H9 (cell line): ENCODE measurements at regions not wholly inside any gene's neighbourhood (a gene's known extent, or its start where the extent isn't known, plus 50 kb on each side); places are given as distances from the start of the nearest gene placed in this dataset.

Source experiments
- DNase-seq: peaks from one replicate; pipeline ENCODE4 v3.0.0-alpha.2; 2017
- H2AFZ ChIP-seq: one replicate; pipeline ENCODE4 v1.6.1; 2013; ENCODE audit warnings: mild to moderate bottlenecking, low read length, control low read depth, moderate library complexity
- H2AK5ac ChIP-seq: 2 replicates; pipeline ENCODE4 v1.6.1; 2013; ENCODE audit warnings: low read length, control low read depth, mixed read lengths; ENCODE audit not compliant: insufficient read length
- H2BK120ac ChIP-seq: one replicate; pipeline ENCODE4 v1.6.1; 2013; ENCODE audit warnings: low read depth, mild to moderate bottlenecking, low read length, control low read depth, inconsistent platforms; ENCODE audit not compliant: poor library complexity, severe bottlenecking
- H2BK12ac ChIP-seq: 2 replicates; pipeline ENCODE4 v1.6.1; 2013; ENCODE audit warnings: low read length, control low read depth, mixed read lengths, low read depth; ENCODE audit not compliant: insufficient read length
- H2BK15ac ChIP-seq: 2 replicates; pipeline ENCODE4 v1.6.1; 2013; ENCODE audit warnings: low read depth, low read length, control low read depth
- H2BK20ac ChIP-seq: one replicate; pipeline ENCODE4 v1.6.1; 2013; ENCODE audit warnings: low read depth, mild to moderate bottlenecking, low read length, control low read depth, inconsistent platforms; ENCODE audit not compliant: poor library complexity, severe bottlenecking
- H2BK5ac ChIP-seq: 2 replicates; pipeline ENCODE4 v1.6.1; 2013; ENCODE audit warnings: low read length, control low read depth, mixed read lengths; ENCODE audit not compliant: insufficient read length
- H3K14ac ChIP-seq: 2 replicates; pipeline ENCODE4 v1.6.1; 2013; ENCODE audit warnings: low read length, control low read depth; ENCODE audit not compliant: insufficient read depth
- H3K18ac ChIP-seq: 2 replicates; pipeline ENCODE4 v1.6.1; 2013; ENCODE audit warnings: low read depth, mild to moderate bottlenecking, mixed read lengths, low read length, control low read depth; ENCODE audit not compliant: insufficient read length
- H3K23ac ChIP-seq: 2 replicates; pipeline ENCODE4 v1.6.1; 2013; ENCODE audit warnings: low read length, control low read depth, mixed read lengths, low read depth; ENCODE audit not compliant: insufficient read length
- H3K23me2 ChIP-seq: 2 replicates; pipeline ENCODE4 v1.6.1; 2013; ENCODE audit warnings: low read depth, mild to moderate bottlenecking, mixed read lengths, low read length, control low read depth; ENCODE audit not compliant: insufficient read length, poor library complexity, severe bottlenecking
- H3K27ac ChIP-seq: 2 replicates; pipeline ENCODE4 v1.5.1; 2013; ENCODE audit warnings: low read length, control low read depth, mixed read lengths, low read depth; ENCODE audit not compliant: insufficient read length
- H3K27me3 ChIP-seq: 2 replicates; pipeline ENCODE4 v1.6.1; 2013; ENCODE audit warnings: low read length, control low read depth, inconsistent platforms; ENCODE audit not compliant: insufficient read depth
- H3K4ac ChIP-seq: 2 replicates; pipeline ENCODE4 v1.6.1; 2013; ENCODE audit warnings: low read depth, mild to moderate bottlenecking, control low read depth, inconsistent platforms, low read length, moderate library complexity
- H3K4me1 ChIP-seq: 2 replicates; pipeline ENCODE4 v1.6.1; 2013; ENCODE audit warnings: low read length, control low read depth, inconsistent platforms; ENCODE audit not compliant: insufficient read depth
- H3K4me2 ChIP-seq: 2 replicates; pipeline ENCODE4 v1.6.1; 2013; ENCODE audit warnings: low read length, control low read depth, mixed read lengths; ENCODE audit not compliant: insufficient read length, insufficient read depth
- H3K56ac ChIP-seq: 2 replicates; pipeline ENCODE4 v1.6.1; 2013; ENCODE audit warnings: low read depth, mild to moderate bottlenecking, mixed read lengths, low read length, control low read depth; ENCODE audit not compliant: insufficient read length
- H3K79me1 ChIP-seq: 2 replicates; pipeline ENCODE4 v1.6.1; 2013; ENCODE audit warnings: low read depth, mild to moderate bottlenecking, moderate library complexity, low read length, control low read depth, inconsistent platforms; ENCODE audit not compliant: insufficient read depth, poor library complexity, severe bottlenecking
- H3K79me2 ChIP-seq: 2 replicates; pipeline ENCODE4 v1.6.1; 2013; ENCODE audit warnings: low read length, control low read depth, inconsistent platforms; ENCODE audit not compliant: insufficient read depth
- H3K9ac ChIP-seq: 2 replicates; pipeline ENCODE4 v1.6.1; 2013; ENCODE audit warnings: low read length, control low read depth, mixed read lengths; ENCODE audit not compliant: insufficient read length; ENCODE audit errors: extremely low read depth
- H3K9me3 ChIP-seq: one replicate; pipeline ENCODE4 v1.6.1; 2013; ENCODE audit warnings: low read depth, low read length, inconsistent platforms; ENCODE audit not compliant: control insufficient read depth
- H3T11ph ChIP-seq: one replicate; pipeline ENCODE4 v1.6.1; 2013; ENCODE audit warnings: mild to moderate bottlenecking, low read length, control low read depth, inconsistent platforms
- H4K20me1 ChIP-seq: one replicate; pipeline ENCODE4 v1.6.1; 2013; ENCODE audit not compliant: control insufficient read depth, insufficient read length, insufficient read depth
- H4K5ac ChIP-seq: 2 replicates; pipeline ENCODE4 v1.6.1; 2013; ENCODE audit warnings: low read depth, mild to moderate bottlenecking, mixed read lengths, low read length, control low read depth; ENCODE audit not compliant: insufficient read length
- H4K8ac ChIP-seq: replicated peaks from 2 replicates; pipeline ENCODE4 v1.6.1; 2013; ENCODE audit warnings: low read length, control low read depth, mixed read lengths, low read depth; ENCODE audit not compliant: insufficient read length
- H4K91ac ChIP-seq: 2 replicates; pipeline ENCODE4 v1.6.1; 2013; ENCODE audit warnings: low read depth, mild to moderate bottlenecking, moderate library complexity, mixed read lengths, low read length, control low read depth; ENCODE audit not compliant: insufficient read length
- H3K27ac Mint-ChIP-seq, 3 experiments: 2 replicates in 2 of 3; 3 replicates in 1 of 3; pipeline ENCODE4 v1.8.0; 2020 to 2021; ENCODE audit warnings: mixed read lengths in 3 of 3, mild to moderate bottlenecking in 1 of 3, moderate library complexity in 1 of 3
- H3K27me3 Mint-ChIP-seq: 2 replicates; pipeline ENCODE4 v1.8.0; 2021; ENCODE audit warnings: low read depth, mild to moderate bottlenecking, moderate library complexity, mixed read lengths
- H3K36me3 Mint-ChIP-seq, 3 experiments: 2 replicates in 2 of 3; 3 replicates in 1 of 3; pipeline ENCODE4 v1.8.0; 2020 to 2021; ENCODE audit warnings: low read depth in 3 of 3, mixed read lengths in 3 of 3; ENCODE audit not compliant: insufficient read depth in 1 of 3
- H3K4me1 Mint-ChIP-seq, 2 experiments: 2 replicates each; pipeline ENCODE4 v1.8.0; 2020; ENCODE audit warnings: mixed read lengths in 2 of 2
- H3K4me3 Mint-ChIP-seq, 2 experiments: 2 replicates in 1 of 2; 3 replicates in 1 of 2; pipeline ENCODE4 v1.8.0; 2020 to 2021; ENCODE audit warnings: mild to moderate bottlenecking in 2 of 2, mixed read lengths in 2 of 2, moderate library complexity in 1 of 2
- H3K9me3 Mint-ChIP-seq, 2 experiments: 2 replicates in 1 of 2; 3 replicates in 1 of 2; pipeline ENCODE4 v1.8.0; 2020; ENCODE audit warnings: mild to moderate bottlenecking in 2 of 2, mixed read lengths in 2 of 2, moderate library complexity in 1 of 2
- CTCF ChIP-seq: fragments of 200-600 bp; sonication (generic); conservative IDR thresholded peaks from 3 replicates; pipeline ENCODE4 v1.8.0; 2021; ENCODE audit warnings: antibody characterized with exemption, mild to moderate bottlenecking
- WGBS: extraction: QIAGEN DNeasy Blood & Tissue Kit; methylation state at CpG from one replicate; pipeline ENCODE4 v1.1.7; 2013; ENCODE audit warnings: missing lambda C conversion rate, low lambda C conversion rate, mixed read lengths; ENCODE audit not compliant: insufficient read length; ENCODE audit errors: extremely low coverage; 5-methylcytosine and 5-hydroxymethylcytosine counted together

GRCh38 chr7:52753855-52754254, 281.6 kb upstream of the POM121L12 start:
- Mint-ChIP-seq H3K27me3 (no peaks in the 10 kb centered on the region), H3K27ac (peak overlapping the region in 1 of 3 experiments; percentile 65; a peak in 1 of 7 replicates)
- no CpG with 5 or more reads among the region's 12 CpGs for WGBS

More at GRCh38 chr7:52753855-52754254, 281.6 kb upstream of the POM121L12 start:
- H3K4me1 ChIP-seq: no peaks in the 10 kb centered on the region
- no peaks in the 10 kb centered on the region; a peak in 1 of 7 replicates for H3K36me3 Mint-ChIP-seq
- no peaks in the 10 kb centered on the region for H3K79me1 ChIP-seq
- H4K5ac ChIP-seq: no peak overlapping the region
- no peak overlapping the region for H3K4me3 Mint-ChIP-seq
- H2BK120ac ChIP-seq: no peak overlapping the region
- no peak overlapping the region for H3K27ac ChIP-seq
- H2BK12ac ChIP-seq: no peak overlapping the region
- H3K23ac ChIP-seq: no peak overlapping the region
- no peak overlapping the region for H2BK15ac ChIP-seq
- no peak for DNase-seq
- no peak overlapping the region for H3K18ac ChIP-seq
- no peak overlapping the region for H3T11ph ChIP-seq
- no peak overlapping the region for H4K8ac ChIP-seq
- H3K4ac ChIP-seq: no peak overlapping the region
- no peak overlapping the region for H3K14ac ChIP-seq
- no peaks in the 10 kb centered on the region for H4K20me1 ChIP-seq
- no peak overlapping the region for H2AFZ ChIP-seq
- no peaks in the 10 kb centered on the region for H3K23me2 ChIP-seq
- no peaks in the 10 kb centered on the region for H3K79me2 ChIP-seq
- H3K9ac ChIP-seq: no peak overlapping the region
- no peaks in the 10 kb centered on the region for H3K4me1 Mint-ChIP-seq
- no peak for TF ChIP-seq CTCF
- no peaks in the 10 kb centered on the region for H3K27me3 ChIP-seq
- H4K91ac ChIP-seq: no peak overlapping the region
- H2BK20ac ChIP-seq: no peak overlapping the region
- no peaks in the 10 kb centered on the region for H3K9me3 Mint-ChIP-seq
- H2AK5ac ChIP-seq: no peak overlapping the region
- H3K9me3 ChIP-seq: no peaks in the 10 kb centered on the region
- no peak overlapping the region for H2BK5ac ChIP-seq
- H3K56ac ChIP-seq: no peak overlapping the region
- H3K4me2 ChIP-seq: no peak overlapping the region
